ENCODE measurements at regions not wholly inside any gene's neighbourhood (a gene's known extent, or its start where the extent isn't known, plus 50 kb on each side); places are given as distances from the start of the nearest gene placed in this dataset.

- TF ChIP-seq CTCF (IDR thresholded peaks at IDR 0.05) (no peak), ZFX (IDR thresholded peaks at IDR 0.05; ENCODE audit: borderline replicate concordance) (no peak)
Measured at GRCh38 chr17:77767148-77767547, 191.4 kb upstream of the TNRC6C start.

Data from 22Rv1 (cell line).